A673 (cell line): ENCODE measurements at regions not wholly inside any gene's neighbourhood (a gene's known extent, or its start where the extent isn't known, plus 50 kb on each side); places are given as distances from the start of the nearest gene placed in this dataset.
"Not testable (repeated sequence)": the region's sequence is repeated elsewhere in the genome, so short reads cannot be mapped to it uniquely, and the experiment has no call there.

ENCODE experiments used
- BruUV-seq: library from RNA; stranded (reverse); fragments of 400-500 nt; replicated peaks from 2 replicates; lab custom pipeline; 2021; lab: Mats Ljungman, UMichigan
- CTCF ChIA-PET: fragments of 300-600 bp; sonication (Branson Sonifier 250); formaldehyde crosslinking; loops from one replicate; lab custom pipeline; 2022; ENCODE audit warnings: antibody characterized with exemption; lab: Charles Lee
- POLR2A ChIA-PET: fragments of 300-600 bp; sonication (Branson Sonifier 250); formaldehyde crosslinking; loops from one replicate; lab custom pipeline; 2022; ENCODE audit warnings: antibody characterized with exemption; ENCODE audit not compliant: low non-redundant PET; lab: Charles Lee
- DNase-seq: peaks from one replicate; pipeline ENCODE4 v3.0.0-alpha.2; 2015; ENCODE audit warnings: low spot score
- H3K27ac ChIP-seq: fragments of 200-600 bp; sonication (generic); 2 replicates; pipeline ENCODE4 v1.5.1; 2016; ENCODE audit warnings: mixed run types, low read depth, mild to moderate bottlenecking, mixed read lengths, antibody characterized with exemption, low read length; ENCODE audit not compliant: poor library complexity, severe bottlenecking
- H3K27me3 ChIP-seq: fragments of 200-600 bp; sonication (generic); replicated peaks from 2 replicates; pipeline ENCODE4 v1.6.1; 2017; ENCODE audit warnings: mixed run types, low read depth, mild to moderate bottlenecking, mixed read lengths, antibody characterized with exemption, low read length; ENCODE audit not compliant: insufficient read depth, poor library complexity
- H3K36me3 ChIP-seq: fragments of 200-600 bp; sonication (generic); 2 replicates; pipeline ENCODE4 v1.6.1; 2016; ENCODE audit warnings: mixed run types, mild to moderate bottlenecking, mixed read lengths, antibody characterized with exemption, low read length; ENCODE audit not compliant: insufficient read depth, poor library complexity, severe bottlenecking
- H3K4me1 ChIP-seq: fragments of 200-600 bp; sonication (generic); 2 replicates; pipeline ENCODE4 v1.6.1; 2017; ENCODE audit warnings: mixed run types, mild to moderate bottlenecking, mixed read lengths, antibody characterized with exemption, low read length; ENCODE audit not compliant: insufficient read depth, poor library complexity, severe bottlenecking
- H3K4me3 ChIP-seq: fragments of 200-600 bp; sonication (generic); 2 replicates; pipeline ENCODE4 v1.5.1; 2016; ENCODE audit warnings: low read depth, mixed run types, mild to moderate bottlenecking, mixed read lengths, low read length; ENCODE audit not compliant: poor library complexity, severe bottlenecking
- H3K9me3 ChIP-seq: fragments of 200-600 bp; sonication (generic); 2 replicates; pipeline ENCODE4 v1.6.1; 2016; ENCODE audit warnings: mixed run types, low read depth, mild to moderate bottlenecking, mixed read lengths, antibody characterized with exemption, low read length; ENCODE audit not compliant: poor library complexity, severe bottlenecking
- CTCF ChIP-seq: fragments of 300-800, 200-600 bp; sonication (generic); conservative IDR thresholded peaks from 2 replicates; pipeline ENCODE4 v1.5.1; 2017; ENCODE audit warnings: low read depth, mild to moderate bottlenecking, antibody characterized with exemption, low read length, moderate library complexity, mixed read lengths
- EZH2 ChIP-seq: fragments of 200-600 bp; sonication (generic); IDR thresholded peaks from 2 replicates; pipeline ENCODE4 v1.6.1; 2017; ENCODE audit warnings: borderline replicate concordance, low read depth, mild to moderate bottlenecking, mixed read lengths, antibody characterized with exemption, low read length; ENCODE audit not compliant: poor library complexity, severe bottlenecking
- intact Hi-C: fragments of 100-400 bp; cut with micrococcal nuclease; formaldehyde crosslinking; loops from one replicate; pipeline ENCODE4 v1.10.0; 2022; ENCODE audit not compliant: unreplicated experiment

- BruUV-seq = no TSS peak
These were observed 195.7 kb upstream of the PTBP2 start for GRCh38 chr1:96525657-96526557.

DNA sequence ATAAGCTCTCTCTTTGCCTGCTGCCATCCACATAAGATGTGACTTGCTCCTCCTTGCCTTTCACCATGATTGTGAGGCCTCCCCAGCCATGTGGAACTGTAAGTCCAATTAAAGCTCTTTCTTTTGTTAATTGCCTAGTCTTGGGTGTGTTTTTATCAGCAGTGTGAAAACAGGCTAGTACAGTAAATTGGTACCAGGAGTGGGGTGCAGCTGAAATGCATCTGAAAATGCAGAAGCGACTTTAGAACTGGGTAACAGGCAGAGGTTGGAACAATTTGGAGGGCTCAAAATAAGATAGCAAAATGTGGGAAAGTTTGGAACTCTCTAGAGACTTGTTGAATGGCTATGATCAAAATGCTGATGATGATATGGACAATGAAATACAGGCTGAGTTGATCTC lies 192.9 kb upstream of the PTBP2 start:
- BruUV-seq, H3K4me3 ChIP-seq, H3K36me3 ChIP-seq, H3K4me1 ChIP-seq, H3K27ac ChIP-seq, H3K27me3 ChIP-seq, CTCF ChIA-PET, POLR2A ChIA-PET, H3K9me3 ChIP-seq, DNase-seq: not testable (repeated sequence)
- intact Hi-C loops = loop anchor here (10.0 kb wide), 1 partner anchor 294 kb away; no protein-coding TSS in a partner anchor

More at GRCh38 chr1:96525657-96526557, 195.7 kb upstream of the PTBP2 start:
- no peak overlapping the region for H3K27ac ChIP-seq
- CTCF ChIA-PET = no interaction called here
- H3K4me3 ChIP-seq = no peak overlapping the region
- H3K9me3 ChIP-seq = peaks cover 3% of the 10 kb centered on the region
- no peaks in the 10 kb centered on the region for H3K27me3 ChIP-seq
- no peaks in the 10 kb centered on the region for H3K36me3 ChIP-seq
- intact Hi-C loops = loop anchor here (10.0 kb wide), 1 partner anchor 291 kb away; no protein-coding TSS in a partner anchor
- POLR2A ChIA-PET = no interaction called here
- DNase-seq = no peak
- no peaks in the 10 kb centered on the region for H3K4me1 ChIP-seq
- TF ChIP-seq CTCF (no peak), EZH2 (no peak)

GRCh38 chr1:96533820-96534219 lies 187.8 kb upstream of the PTBP2 start:
- no peak for DNase-seq
- no TSS peak for BruUV-seq
- intact Hi-C loops = no loop called here
- Histone ChIP-seq H3K27me3 (no peaks in the 10 kb centered on the region), H3K4me3 (no peak overlapping the region), H3K36me3 (no peaks in the 10 kb centered on the region), H3K27ac (no peak overlapping the region), H3K4me1 (peaks cover 11% of the 10 kb centered on the region), H3K9me3 (peaks cover 3% of the 10 kb centered on the region)
- TF ChIP-seq CTCF (no peak), EZH2 (no peak)
- CTCF ChIA-PET = no interaction called here
- POLR2A ChIA-PET = no interaction called here
